Activated T-cell treated with anti-CD3 and anti-CD28 coated beads, Interleukin-2, amount 50 U/mL, for 24 hours (primary cell): ENCODE measurements at regions not wholly inside any gene's neighbourhood (a gene's known extent, or its start where the extent isn't known, plus 50 kb on each side); places are given as distances from the start of the nearest gene placed in this dataset.
A peak's percentile ranks its signal among the peaks of the same experiment; 100 is the strongest.

Experiments used
- DNase-seq: peaks from one replicate; pipeline ENCODE4 v3.0.0-alpha.2; 2020
- H3K27ac Mint-ChIP-seq: 2 replicates; pipeline ENCODE4 v1.8.0; 2020; ENCODE audit warnings: mild to moderate bottlenecking, mixed read lengths
- H3K27me3 Mint-ChIP-seq: 2 replicates; pipeline ENCODE4 v1.8.0; 2020; ENCODE audit warnings: mixed read lengths
- H3K36me3 Mint-ChIP-seq: 2 replicates; pipeline ENCODE4 v1.8.0; 2020; ENCODE audit warnings: low read depth, mixed read lengths
- H3K4me1 Mint-ChIP-seq: 2 replicates; pipeline ENCODE4 v1.8.0; 2020; ENCODE audit warnings: low read depth, mixed read lengths
- H3K4me3 Mint-ChIP-seq: 2 replicates; pipeline ENCODE4 v1.8.0; 2020; ENCODE audit warnings: mild to moderate bottlenecking, moderate library complexity, mixed read lengths
- H3K9me3 Mint-ChIP-seq: 2 replicates; pipeline ENCODE4 v1.8.0; 2020; ENCODE audit warnings: mixed read lengths

- no peaks in the 10 kb centered on the region for H3K27me3 Mint-ChIP-seq
- no peaks in the 10 kb centered on the region for H3K36me3 Mint-ChIP-seq
- peak overlapping the region; percentile 59 for H3K4me3 Mint-ChIP-seq
Observed at GRCh38 chr1:181142096-181142958, 53.8 kb downstream of the IER5 start.

GRCh38 chr1:181143102-181143859 is 54.8 kb downstream of the IER5 start:
- Mint-ChIP-seq H3K27ac (no peak overlapping the region), H3K4me3 (no peak overlapping the region), H3K36me3 (no peaks in the 10 kb centered on the region), H3K4me1 (peaks cover 58% of the 10 kb centered on the region), H3K9me3 (no peaks in the 10 kb centered on the region), H3K27me3 (no peaks in the 10 kb centered on the region)
- DNase-seq = no peak

More at GRCh38 chr1:181142096-181142958, 53.8 kb downstream of the IER5 start:
- Mint-ChIP-seq H3K27ac (peak overlapping the region; percentile 94), H3K9me3 (no peaks in the 10 kb centered on the region), H3K4me1 (peaks cover 54% of the 10 kb centered on the region)
- DNase-seq = peak; percentile 95

GRCh38 chr1:181144238-181144637 is 55.7 kb downstream of the IER5 start:
- Mint-ChIP-seq H3K4me1 (peaks cover 59% of the 10 kb centered on the region), H3K36me3 (no peaks in the 10 kb centered on the region), H3K27ac (no peak overlapping the region), H3K4me3 (no peak overlapping the region), H3K9me3 (no peaks in the 10 kb centered on the region), H3K27me3 (no peaks in the 10 kb centered on the region)
- DNase-seq = no peak

GRCh38 chr1:181148636-181149035 is 60.1 kb downstream of the IER5 start:
- Mint-ChIP-seq H3K36me3 (no peaks in the 10 kb centered on the region), H3K4me1 (peaks cover 57% of the 10 kb centered on the region), H3K27me3 (no peaks in the 10 kb centered on the region), H3K27ac (peak overlapping the region; percentile 92), H3K9me3 (no peaks in the 10 kb centered on the region), H3K4me3 (no peak overlapping the region)
- no peak for DNase-seq

- Mint-ChIP-seq H3K4me1 (peaks cover 55% of the 10 kb centered on the region), H3K27me3 (no peaks in the 10 kb centered on the region), H3K4me3 (peak overlapping the region; percentile 36), H3K27ac (peak overlapping the region; percentile 92), H3K9me3 (no peaks in the 10 kb centered on the region), H3K36me3 (no peaks in the 10 kb centered on the region)
- peak; percentile 74 for DNase-seq
Observed at GRCh38 chr1:181149326-181150125, 61.0 kb downstream of the IER5 start.

- no peak for DNase-seq
- Mint-ChIP-seq H3K4me3 (no peak overlapping the region), H3K27ac (no peak overlapping the region), H3K36me3 (no peaks in the 10 kb centered on the region), H3K9me3 (no peaks in the 10 kb centered on the region), H3K4me1 (peaks cover 56% of the 10 kb centered on the region), H3K27me3 (no peaks in the 10 kb centered on the region)
Observed at GRCh38 chr1:181150273-181150672, 61.8 kb downstream of the IER5 start.

GRCh38 chr1:181150842-181151241 is 62.3 kb downstream of the IER5 start:
- no peaks in the 10 kb centered on the region for H3K9me3 Mint-ChIP-seq
- H3K4me1 Mint-ChIP-seq = peaks cover 57% of the 10 kb centered on the region
- no peak overlapping the region for H3K27ac Mint-ChIP-seq
- H3K36me3 Mint-ChIP-seq = no peaks in the 10 kb centered on the region
- no peak for DNase-seq
- H3K4me3 Mint-ChIP-seq = no peak overlapping the region
- H3K27me3 Mint-ChIP-seq = no peaks in the 10 kb centered on the region

- no peak overlapping the region for H3K27ac Mint-ChIP-seq
- no peaks in the 10 kb centered on the region for H3K9me3 Mint-ChIP-seq
- peak; percentile 19 for DNase-seq
- H3K36me3 Mint-ChIP-seq = no peaks in the 10 kb centered on the region
- no peaks in the 10 kb centered on the region for H3K27me3 Mint-ChIP-seq
- H3K4me3 Mint-ChIP-seq = no peak overlapping the region
- peaks cover 57% of the 10 kb centered on the region for H3K4me1 Mint-ChIP-seq
Observed at GRCh38 chr1:181151378-181152326, 63.2 kb downstream of the IER5 start.

GRCh38 chr1:181152892-181153633 is 64.6 kb downstream of the IER5 start:
- no peak overlapping the region for H3K27ac Mint-ChIP-seq

GRCh38 chr1:181153634-181153961 is 65.1 kb downstream of the IER5 start:
- Mint-ChIP-seq H3K4me1 (peaks cover 60% of the 10 kb centered on the region), H3K9me3 (no peaks in the 10 kb centered on the region), H3K27ac (no peak overlapping the region), H3K36me3 (no peaks in the 10 kb centered on the region), H3K4me3 (no peak overlapping the region), H3K27me3 (no peaks in the 10 kb centered on the region)
- DNase-seq = no peak

More at GRCh38 chr1:181152892-181153633, 64.6 kb downstream of the IER5 start:
- no peaks in the 10 kb centered on the region for H3K9me3 Mint-ChIP-seq
- H3K4me1 Mint-ChIP-seq = peaks cover 59% of the 10 kb centered on the region
- H3K27me3 Mint-ChIP-seq = no peaks in the 10 kb centered on the region
- peak; percentile 26 for DNase-seq
- H3K36me3 Mint-ChIP-seq = no peaks in the 10 kb centered on the region
- H3K4me3 Mint-ChIP-seq = no peak overlapping the region

GRCh38 chr1:181155339-181155738 is 66.8 kb downstream of the IER5 start:
- H3K36me3 Mint-ChIP-seq = no peaks in the 10 kb centered on the region

GRCh38 chr1:181159451-181160140 is 71.1 kb downstream of the IER5 start:
- peak overlapping the region; percentile 4 for H3K4me3 Mint-ChIP-seq
- peaks cover 22% of the 10 kb centered on the region for H3K9me3 Mint-ChIP-seq
- H3K36me3 Mint-ChIP-seq = peaks cover 2% of the 10 kb centered on the region
- no peaks in the 10 kb centered on the region for H3K27me3 Mint-ChIP-seq
- peaks cover 37% of the 10 kb centered on the region for H3K4me1 Mint-ChIP-seq
- peak; percentile 63 for DNase-seq
- H3K27ac Mint-ChIP-seq = peak overlapping the region; percentile 79

More at GRCh38 chr1:181155339-181155738, 66.8 kb downstream of the IER5 start:
- Mint-ChIP-seq H3K9me3 (no peaks in the 10 kb centered on the region), H3K27ac (no peak overlapping the region), H3K27me3 (no peaks in the 10 kb centered on the region), H3K4me1 (peaks cover 58% of the 10 kb centered on the region), H3K4me3 (no peak overlapping the region)
- DNase-seq = no peak

GRCh38 chr1:181160322-181160721 is 71.8 kb downstream of the IER5 start:
- Mint-ChIP-seq H3K27ac (no peak overlapping the region), H3K27me3 (no peaks in the 10 kb centered on the region), H3K4me1 (peaks cover 35% of the 10 kb centered on the region), H3K9me3 (peaks cover 26% of the 10 kb centered on the region), H3K4me3 (no peak overlapping the region), H3K36me3 (peaks cover 2% of the 10 kb centered on the region)
- no peak for DNase-seq
